DOHH2 (cell line): ENCODE measurements at regions not wholly inside any gene's neighbourhood (a gene's known extent, or its start where the extent isn't known, plus 50 kb on each side); places are given as distances from the start of the nearest gene placed in this dataset.

Source experiments
- CTCF ChIP-seq: fragments of 200-600 bp; sonication (generic); IDR thresholded peaks from one replicate; pipeline ENCODE4 v1.5.1; 2014; ENCODE audit warnings: antibody characterized with exemption, mild to moderate bottlenecking, low read depth, low read length; ENCODE audit not compliant: poor library complexity, severe bottlenecking
- EZH2phosphoT487 ChIP-seq: fragments of 200-600 bp; sonication (generic); IDR thresholded peaks from 2 replicates; pipeline ENCODE4 v1.6.1; 2017; ENCODE audit warnings: borderline replicate concordance, mild to moderate bottlenecking, antibody characterized with exemption, low read length, moderate library complexity, mixed read lengths

- TF ChIP-seq CTCF: no peak
- no peak for TF ChIP-seq EZH2phosphoT487
Measured at GRCh38 chr14:104442107-104442551, 137.4 kb upstream of the C14orf180 start.
